NCI-H1694 treated with DMSO at 0.1 percent for 48 hours (cell line): ENCODE measurements at regions not wholly inside any gene's neighbourhood (a gene's known extent, or its start where the extent isn't known, plus 50 kb on each side); places are given as distances from the start of the nearest gene placed in this dataset.
"Not testable (repeated sequence)": the region's sequence is repeated elsewhere in the genome, so short reads cannot be mapped to it uniquely, and the experiment has no call there.

Experiments
- DNase-seq: peaks from one replicate; lab custom pipeline; 2025; lab: John Stamatoyannopoulos, UW

- no peak for DNase-seq
These were observed 61.9 kb upstream of the LANCL2 start for GRCh38 chr7:55303220-55303619.

- no peak for DNase-seq
These were observed 60.9 kb upstream of the LANCL2 start for GRCh38 chr7:55304018-55304762.

GRCh38 chr7:55305135-55305534, 60.0 kb upstream of the LANCL2 start:
- DNase-seq, result no peak

GRCh38 chr7:55306331-55306730, 58.8 kb upstream of the LANCL2 start:
- DNase-seq, result no peak

GRCh38 chr7:55307123-55307916, 57.8 kb upstream of the LANCL2 start:
- DNase-seq, result no peak

GRCh38 chr7:55308186-55308929, 56.8 kb upstream of the LANCL2 start:
- DNase-seq, result no peak

- no peak for DNase-seq
These were observed 55.8 kb upstream of the LANCL2 start for GRCh38 chr7:55309040-55309991.

GRCh38 chr7:55310287-55311025, 54.7 kb upstream of the LANCL2 start:
- DNase-seq, result no peak

GRCh38 chr7:55311892-55312291, 53.2 kb upstream of the LANCL2 start:
- DNase-seq, result not testable (repeated sequence)

- DNase-seq, result not testable (repeated sequence)
These were observed 51.5 kb upstream of the LANCL2 start for GRCh38 chr7:55313671-55314070.

GRCh38 chr7:55314967-55315366, 50.2 kb upstream of the LANCL2 start:
- DNase-seq, result no peak
